Tibial nerve (tissue), 4 donors: ENCODE measurements at regions not wholly inside any gene's neighbourhood (a gene's known extent, or its start where the extent isn't known, plus 50 kb on each side); places are given as distances from the start of the nearest gene placed in this dataset.

Experiments
- EP300 ChIP-seq, 2 donors: sonication (generic); formaldehyde crosslinking; IDR thresholded peaks; one replicate each; pipeline ENCODE4 v1.6.1; 2017; ENCODE audit warnings: antibody characterized with exemption in 2 of 2, mild to moderate bottlenecking in 1 of 2
- POLR2A ChIP-seq, 2 donors: fragments of 450-650 bp; IDR thresholded peaks; one replicate each; pipeline ENCODE4 v1.6.1; 2017; ENCODE audit warnings: antibody characterized with exemption in 2 of 2, mild to moderate bottlenecking in 2 of 2, moderate library complexity in 2 of 2
- TF ChIP-seq, protein P1 (sequence below), 5 experiments: fragments of 200-600 bp in 3 of 5; fragments of 450-650 bp in 2 of 5; sonication (generic) in 3 of 5; IDR thresholded peaks; one replicate each; pipeline ENCODE4 v1.5.1; 2016 to 2019; ENCODE audit warnings: antibody characterized with exemption in 5 of 5, mild to moderate bottlenecking in 3 of 5, moderate library complexity in 2 of 5

DNA sequence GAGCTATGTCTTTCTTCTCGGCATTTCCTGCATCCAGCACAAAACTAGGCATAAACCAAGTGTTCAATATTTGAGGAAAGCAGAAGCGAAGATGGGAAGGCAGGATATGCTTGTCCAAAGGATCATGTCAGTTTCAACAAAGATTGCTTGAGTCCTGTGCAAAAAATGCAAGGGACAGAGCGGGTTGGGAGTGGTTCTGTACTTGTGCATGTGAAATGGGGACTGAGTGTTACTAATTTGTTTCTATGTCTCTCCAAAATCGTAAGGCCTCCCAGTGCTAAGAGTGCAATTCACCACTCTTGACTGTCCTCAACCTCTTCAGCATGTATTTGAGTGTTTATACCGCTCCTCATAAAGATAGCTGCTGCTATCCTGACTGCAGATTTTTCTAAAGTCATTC, 166.2 kb downstream of the DLEU7 start:
- TF ChIP-seq, protein P1, sequence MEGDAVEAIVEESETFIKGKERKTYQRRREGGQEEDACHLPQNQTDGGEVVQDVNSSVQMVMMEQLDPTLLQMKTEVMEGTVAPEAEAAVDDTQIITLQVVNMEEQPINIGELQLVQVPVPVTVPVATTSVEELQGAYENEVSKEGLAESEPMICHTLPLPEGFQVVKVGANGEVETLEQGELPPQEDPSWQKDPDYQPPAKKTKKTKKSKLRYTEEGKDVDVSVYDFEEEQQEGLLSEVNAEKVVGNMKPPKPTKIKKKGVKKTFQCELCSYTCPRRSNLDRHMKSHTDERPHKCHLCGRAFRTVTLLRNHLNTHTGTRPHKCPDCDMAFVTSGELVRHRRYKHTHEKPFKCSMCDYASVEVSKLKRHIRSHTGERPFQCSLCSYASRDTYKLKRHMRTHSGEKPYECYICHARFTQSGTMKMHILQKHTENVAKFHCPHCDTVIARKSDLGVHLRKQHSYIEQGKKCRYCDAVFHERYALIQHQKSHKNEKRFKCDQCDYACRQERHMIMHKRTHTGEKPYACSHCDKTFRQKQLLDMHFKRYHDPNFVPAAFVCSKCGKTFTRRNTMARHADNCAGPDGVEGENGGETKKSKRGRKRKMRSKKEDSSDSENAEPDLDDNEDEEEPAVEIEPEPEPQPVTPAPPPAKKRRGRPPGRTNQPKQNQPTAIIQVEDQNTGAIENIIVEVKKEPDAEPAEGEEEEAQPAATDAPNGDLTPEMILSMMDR (IDR thresholded peaks at IDR 0.05): no peak
- TF ChIP-seq EP300 (IDR thresholded peaks at IDR 0.05): no peak
- TF ChIP-seq POLR2A (IDR thresholded peaks at IDR 0.05): no peak
